ENCODE measurements at regions not wholly inside any gene's neighbourhood (a gene's known extent, or its start where the extent isn't known, plus 50 kb on each side); places are given as distances from the start of the nearest gene placed in this dataset.

DNA sequence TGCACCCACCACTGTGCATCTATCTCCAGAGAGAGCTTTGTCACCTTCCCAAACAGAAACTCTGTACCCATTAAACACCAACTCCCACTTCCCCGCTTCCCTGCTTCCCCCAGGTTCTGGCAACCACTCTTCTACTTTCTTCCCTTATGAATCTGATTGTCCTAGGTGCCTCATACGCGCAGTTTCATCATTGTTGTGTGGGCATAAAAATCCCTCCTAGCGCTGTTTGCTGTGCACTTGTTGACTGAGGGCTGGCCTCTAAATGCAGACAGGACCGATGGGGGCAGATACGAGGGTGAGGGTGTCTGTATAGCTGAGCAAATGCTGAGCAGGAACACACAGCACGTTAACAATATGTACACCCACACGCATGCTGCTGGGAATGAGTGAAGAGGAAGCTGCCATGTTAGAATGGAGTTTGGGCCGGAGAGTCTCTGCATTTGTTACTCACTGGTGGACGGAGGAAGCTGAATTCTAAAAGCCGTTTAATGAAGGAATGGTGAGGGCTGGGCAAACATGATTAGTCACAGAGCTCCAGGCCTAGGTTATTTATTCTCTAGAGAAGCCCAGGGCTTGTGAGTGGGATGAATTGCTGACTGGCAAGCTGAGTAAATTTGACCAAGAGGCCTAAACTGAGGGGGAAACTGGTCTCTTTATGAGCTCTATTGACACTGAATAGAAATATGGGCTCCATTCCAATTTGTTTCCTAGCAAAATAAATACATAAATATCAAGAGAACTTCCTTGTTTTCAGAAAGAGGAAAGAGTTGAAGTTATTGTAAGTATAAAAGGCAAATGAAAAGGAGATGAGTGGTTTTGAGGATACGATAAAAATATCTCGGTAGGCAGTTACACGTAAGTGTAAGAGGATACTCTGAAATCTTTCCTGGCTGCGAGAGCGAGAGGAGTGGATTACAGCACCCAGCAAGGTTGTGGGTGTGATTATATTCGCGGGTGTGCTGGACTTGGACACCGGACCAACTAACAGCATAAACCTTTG lies 95.9 kb upstream of the RPS6KA3 start:
- H3K27ac ChIP-seq (ENCODE audit: low read length), result no peak overlapping the region
- no peaks in the 10 kb centered on the region for H3K36me3 ChIP-seq (ENCODE audit: control insufficient read depth in 2 of 2, extremely low read depth in 1 of 2, insufficient read depth in 1 of 2, low read length in 1 of 2)
- Mint-ChIP-seq H3K9me3 (no peaks in the 10 kb centered on the region), H3K27me3 (peaks cover 0 to 6% of the 10 kb centered on the region in 2 donors), H3K4me3 (no peak overlapping the region), H3K27ac (no peak overlapping the region), H3K36me3 (no peaks in the 10 kb centered on the region), H3K4me1 (no peaks in the 10 kb centered on the region)
- H3K27me3 ChIP-seq (replicated peaks in 1 of 2; ENCODE audit: control insufficient read depth in 2 of 2, extremely low read depth in 1 of 2, insufficient read depth in 2 of 2, low read length in 1 of 2), result no peaks in the 10 kb centered on the region
- no peaks in the 10 kb centered on the region for H3K9me3 ChIP-seq
- ChIA-PET POLR2A (no interaction called here), CTCF (interaction anchor here in 1 of 2 donors (0.7 kb wide), 1 partner anchor 37 kb away, joined by 4 read pairs; no protein-coding TSS in a partner anchor)
- 73% methylated on average over 3 of the region's 19 CpGs for WGBS (ENCODE audit: insufficient coverage)
- no peak overlapping the region for H3K4me3 ChIP-seq (ENCODE audit: control insufficient read depth in 1 of 2, extremely low read depth in 1 of 2, low read length in 1 of 2)
- no peaks in the 10 kb centered on the region for H3K4me1 ChIP-seq (ENCODE audit: control insufficient read depth in 1 of 2, extremely low read depth in 1 of 2, insufficient read depth in 2 of 2, low read length in 2 of 2)
- no peak for ATAC-seq (replicated peaks in 1 of 4)
- no peak for DNase-seq

- Histone ChIP-seq H3K27me3 (replicated peaks in 1 of 2; ENCODE audit: control insufficient read depth in 2 of 2, extremely low read depth in 1 of 2, insufficient read depth in 2 of 2, low read length in 1 of 2) (no peaks in the 10 kb centered on the region), H3K4me1 (ENCODE audit: control insufficient read depth in 1 of 2, extremely low read depth in 1 of 2, insufficient read depth in 2 of 2, low read length in 2 of 2) (no peaks in the 10 kb centered on the region), H3K9me3 (no peaks in the 10 kb centered on the region), H3K36me3 (ENCODE audit: control insufficient read depth in 2 of 2, extremely low read depth in 1 of 2, insufficient read depth in 1 of 2, low read length in 1 of 2) (no peaks in the 10 kb centered on the region), H3K4me3 (ENCODE audit: control insufficient read depth in 1 of 2, extremely low read depth in 1 of 2, low read length in 1 of 2) (no peak overlapping the region), H3K27ac (ENCODE audit: low read length) (no peak overlapping the region)
- Mint-ChIP-seq H3K9me3 (no peaks in the 10 kb centered on the region), H3K36me3 (no peaks in the 10 kb centered on the region), H3K27ac (no peak overlapping the region), H3K4me1 (no peaks in the 10 kb centered on the region), H3K27me3 (peaks cover 0 to 6% of the 10 kb centered on the region in 2 donors), H3K4me3 (no peak overlapping the region)
- POLR2A ChIA-PET, result interaction anchor here in 1 of 2 donors (0.7 kb wide), 1 partner anchor 152 kb away, joined by 9 read pairs; no protein-coding TSS in a partner anchor
- CTCF ChIA-PET, result interaction anchor here in 1 of 2 donors (0.7 kb wide), 1 partner anchor 36 kb away, joined by 4 read pairs; no protein-coding TSS in a partner anchor
- no peak for ATAC-seq (replicated peaks in 1 of 4)
- no peak for DNase-seq
- WGBS (ENCODE audit: insufficient coverage), result no CpG with 5 or more reads among the region's 4 CpGs
These were observed 95.2 kb upstream of the RPS6KA3 start for GRCh38 chrX:20361890-20362262.

DNA sequence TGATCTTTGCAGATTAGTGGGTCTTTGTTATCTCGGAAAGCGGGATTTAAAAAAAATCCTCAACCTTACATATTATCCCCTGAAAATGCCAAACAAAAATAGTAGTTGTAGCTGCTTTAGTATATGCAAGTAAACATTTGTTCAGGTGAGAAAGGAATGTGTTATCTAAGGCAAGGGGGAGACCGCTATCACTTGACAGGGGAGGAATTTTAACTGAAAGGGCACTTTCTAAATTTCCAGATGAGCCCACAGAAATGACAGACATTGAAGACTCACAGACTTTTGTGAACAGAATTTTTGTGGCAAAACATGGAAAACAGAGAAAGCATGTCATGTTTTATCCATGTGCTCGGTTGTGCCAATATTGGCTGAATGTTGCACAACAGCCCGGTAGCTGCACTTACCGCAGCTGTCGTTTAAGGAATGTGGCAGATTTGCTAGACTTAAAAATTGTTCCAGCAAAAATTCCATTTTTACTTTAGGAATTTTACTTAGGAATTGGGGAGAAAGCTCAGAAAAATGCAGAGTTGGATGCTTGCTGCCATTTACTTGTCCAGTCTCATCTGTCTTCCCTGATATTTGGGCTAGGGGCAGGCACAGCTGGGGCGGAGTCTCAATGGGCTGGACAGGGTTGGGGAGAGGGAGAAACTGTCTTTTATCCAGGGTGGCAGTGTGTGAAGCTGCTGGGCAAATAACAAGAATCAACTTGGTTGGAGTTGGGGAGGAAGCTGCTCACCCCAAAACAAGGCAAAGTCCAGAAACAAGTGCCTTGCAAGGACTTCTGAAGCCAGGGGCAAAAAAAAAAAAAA lies 94.6 kb upstream of the RPS6KA3 start:
- POLR2A ChIA-PET, result interaction anchor here in 1 of 2 donors (0.7 kb wide), 1 partner anchor 151 kb away, joined by 9 read pairs; no protein-coding TSS in a partner anchor
- no peaks in the 10 kb centered on the region for H3K4me1 Mint-ChIP-seq

DNA sequence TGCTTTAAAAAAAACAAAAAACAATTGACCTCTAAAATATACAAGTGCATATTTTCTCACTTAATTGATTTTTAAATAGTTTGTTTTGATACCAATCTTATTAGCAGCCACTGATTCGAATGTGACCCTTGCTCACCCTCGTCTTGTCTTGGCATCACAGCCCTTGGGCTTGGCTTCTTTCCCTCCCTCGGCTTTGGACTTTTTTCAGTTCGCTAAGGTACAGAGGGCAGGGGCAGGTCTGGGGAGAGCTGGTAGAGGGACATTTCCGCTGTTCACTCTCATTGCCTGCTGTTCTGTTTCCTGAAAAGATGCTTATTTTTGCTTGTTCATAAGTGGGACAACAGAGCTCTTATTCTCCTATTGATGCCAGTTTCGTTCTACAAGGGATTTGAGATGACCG lies 88.5 kb upstream of the RPS6KA3 start:
- ATAC-seq (replicated peaks in 1 of 4) (no peak), DNase-seq (no peak)
- no CpG with 5 or more reads among the region's 7 CpGs for WGBS (ENCODE audit: insufficient coverage)
- H3K9me3 ChIP-seq, result no peaks in the 10 kb centered on the region
- H3K9me3 Mint-ChIP-seq, result no peaks in the 10 kb centered on the region
- no peak overlapping the region for H3K27ac Mint-ChIP-seq
- CTCF ChIA-PET, result no interaction called here
- H3K27me3 Mint-ChIP-seq, result no peaks in the 10 kb centered on the region
- no peaks in the 10 kb centered on the region for H3K36me3 Mint-ChIP-seq
- POLR2A ChIA-PET, result no interaction called here
- no peaks in the 10 kb centered on the region for H3K27me3 ChIP-seq (replicated peaks in 1 of 2; ENCODE audit: control insufficient read depth in 2 of 2, extremely low read depth in 1 of 2, insufficient read depth in 2 of 2, low read length in 1 of 2)
- H3K36me3 ChIP-seq (ENCODE audit: control insufficient read depth in 2 of 2, extremely low read depth in 1 of 2, insufficient read depth in 1 of 2, low read length in 1 of 2), result no peaks in the 10 kb centered on the region
- H3K4me1 Mint-ChIP-seq, result peaks cover 21 to 22% (median 21%) of the 10 kb centered on the region in 3 donors
- peak overlapping the region in 1 of 3 donors; percentile 5 for H3K4me3 Mint-ChIP-seq
- no peak overlapping the region for H3K27ac ChIP-seq (ENCODE audit: low read length)
- peaks cover 2 to 6% of the 10 kb centered on the region in 2 experiments for H3K4me1 ChIP-seq (ENCODE audit: control insufficient read depth in 1 of 2, extremely low read depth in 1 of 2, insufficient read depth in 2 of 2, low read length in 2 of 2)
- no peak overlapping the region for H3K4me3 ChIP-seq (ENCODE audit: control insufficient read depth in 1 of 2, extremely low read depth in 1 of 2, low read length in 1 of 2)

More for the DNA sequence above, 94.6 kb upstream of the RPS6KA3 start:
- ATAC-seq (replicated peaks in 1 of 4), result no peak
- no peaks in the 10 kb centered on the region for H3K36me3 Mint-ChIP-seq
- CTCF ChIA-PET, result interaction anchor here in 1 of 2 donors (0.7 kb wide), 1 partner anchor 36 kb away, joined by 4 read pairs; no protein-coding TSS in a partner anchor
- no CpG with 5 or more reads among the region's 8 CpGs for WGBS (ENCODE audit: insufficient coverage)
- peaks cover 0 to 6% of the 10 kb centered on the region in 2 donors for H3K27me3 Mint-ChIP-seq
- H3K4me3 Mint-ChIP-seq, result no peak overlapping the region
- no peaks in the 10 kb centered on the region for H3K36me3 ChIP-seq (ENCODE audit: control insufficient read depth in 2 of 2, extremely low read depth in 1 of 2, insufficient read depth in 1 of 2, low read length in 1 of 2)
- H3K4me1 ChIP-seq (ENCODE audit: control insufficient read depth in 1 of 2, extremely low read depth in 1 of 2, insufficient read depth in 2 of 2, low read length in 2 of 2), result no peaks in the 10 kb centered on the region
- no peak overlapping the region for H3K4me3 ChIP-seq (ENCODE audit: control insufficient read depth in 1 of 2, extremely low read depth in 1 of 2, low read length in 1 of 2)
- H3K9me3 Mint-ChIP-seq, result no peaks in the 10 kb centered on the region
- H3K27ac Mint-ChIP-seq, result no peak overlapping the region
- H3K27ac ChIP-seq (ENCODE audit: low read length), result no peak overlapping the region
- no peaks in the 10 kb centered on the region for H3K27me3 ChIP-seq (replicated peaks in 1 of 2; ENCODE audit: control insufficient read depth in 2 of 2, extremely low read depth in 1 of 2, insufficient read depth in 2 of 2, low read length in 1 of 2)
- no peaks in the 10 kb centered on the region for H3K9me3 ChIP-seq
- no peak for DNase-seq

GRCh38 chrX:20354505-20354904 lies 87.8 kb upstream of the RPS6KA3 start:
- whole genome bisulfite sequencing (ENCODE audit: insufficient coverage), result no CpG with 5 or more reads among the region's 5 CpGs
- Mint-ChIP-seq H3K4me3 (peak overlapping the region in 1 of 3 donors; percentile 17), H3K4me1 (peaks cover 21 to 22% (median 21%) of the 10 kb centered on the region in 3 donors), H3K27me3 (no peaks in the 10 kb centered on the region), H3K9me3 (no peaks in the 10 kb centered on the region), H3K27ac (peak overlapping the region; percentile 49 to 52), H3K36me3 (no peaks in the 10 kb centered on the region)
- ChIA-PET CTCF (no interaction called here), POLR2A (no interaction called here)
- Histone ChIP-seq H3K4me3 (ENCODE audit: control insufficient read depth in 1 of 2, extremely low read depth in 1 of 2, low read length in 1 of 2) (no peak overlapping the region), H3K36me3 (ENCODE audit: control insufficient read depth in 2 of 2, extremely low read depth in 1 of 2, insufficient read depth in 1 of 2, low read length in 1 of 2) (no peaks in the 10 kb centered on the region), H3K9me3 (no peaks in the 10 kb centered on the region), H3K27me3 (replicated peaks in 1 of 2; ENCODE audit: control insufficient read depth in 2 of 2, extremely low read depth in 1 of 2, insufficient read depth in 2 of 2, low read length in 1 of 2) (no peaks in the 10 kb centered on the region), H3K4me1 (ENCODE audit: control insufficient read depth in 1 of 2, extremely low read depth in 1 of 2, insufficient read depth in 2 of 2, low read length in 2 of 2) (peaks cover 2 to 6% of the 10 kb centered on the region in 2 experiments), H3K27ac (ENCODE audit: low read length) (no peak overlapping the region)
- DNase-seq (peak in 7 of 35 experiments; percentile 0 to 52 (median 3)), ATAC-seq (replicated peaks in 1 of 4) (peak; percentile 75 to 100 (median 86))

- Histone ChIP-seq H3K27me3 (replicated peaks in 1 of 2; ENCODE audit: control insufficient read depth in 2 of 2, extremely low read depth in 1 of 2, insufficient read depth in 2 of 2, low read length in 1 of 2) (no peaks in the 10 kb centered on the region), H3K36me3 (ENCODE audit: control insufficient read depth in 2 of 2, extremely low read depth in 1 of 2, insufficient read depth in 1 of 2, low read length in 1 of 2) (no peaks in the 10 kb centered on the region), H3K9me3 (no peaks in the 10 kb centered on the region), H3K4me1 (ENCODE audit: control insufficient read depth in 1 of 2, extremely low read depth in 1 of 2, insufficient read depth in 2 of 2, low read length in 2 of 2) (peaks cover 2 to 6% of the 10 kb centered on the region in 2 experiments), H3K4me3 (ENCODE audit: control insufficient read depth in 1 of 2, extremely low read depth in 1 of 2, low read length in 1 of 2) (no peak overlapping the region), H3K27ac (ENCODE audit: low read length) (no peak overlapping the region)
- 67% methylated on average over 1 of the region's 3 CpGs for WGBS (ENCODE audit: insufficient coverage)
- Mint-ChIP-seq H3K9me3 (no peaks in the 10 kb centered on the region), H3K4me1 (peaks cover 21 to 22% (median 21%) of the 10 kb centered on the region in 3 donors), H3K27ac (no peak overlapping the region), H3K36me3 (no peaks in the 10 kb centered on the region), H3K27me3 (no peaks in the 10 kb centered on the region), H3K4me3 (peak overlapping the region in 1 of 3 donors; percentile 21)
- ATAC-seq (replicated peaks in 1 of 4) (no peak), DNase-seq (no peak)
- ChIA-PET CTCF (interaction anchor here in 1 of 2 donors (1.1 kb wide), 1 partner anchor 25 kb away, joined by 3 read pairs; no protein-coding TSS in a partner anchor), POLR2A (no interaction called here)
These were observed 86.2 kb upstream of the RPS6KA3 start for GRCh38 chrX:20352935-20353336.

Data from T-cell (primary cell).